Right lung (tissue), 2 donors: ENCODE measurements at regions not wholly inside any gene's neighbourhood (a gene's known extent, or its start where the extent isn't known, plus 50 kb on each side); places are given as distances from the start of the nearest gene placed in this dataset.
A peak's percentile ranks its signal among the peaks of the same experiment; 100 is the strongest.

ENCODE experiments used
- DNase-seq, 2 donors: peaks; one replicate each; pipeline ENCODE4 v3.0.0-alpha.2; 2013

GRCh38 chr18:77444385-77444784 lies 194.7 kb downstream of the GALR1 start:
- no peak for DNase-seq

- DNase-seq: no peak
These were observed 198.4 kb downstream of the GALR1 start for GRCh38 chr18:77448046-77448445.

GRCh38 chr18:77455004-77455403 lies 205.4 kb downstream of the GALR1 start:
- no peak for DNase-seq

GRCh38 chr18:77457681-77458080 lies 208.0 kb downstream of the GALR1 start:
- no peak for DNase-seq

- no peak for DNase-seq
These were observed 211.5 kb downstream of the GALR1 start for GRCh38 chr18:77461062-77461688.

GRCh38 chr18:77464917-77465316 lies 215.3 kb downstream of the GALR1 start:
- no peak for DNase-seq

GRCh38 chr18:77466890-77467289 lies 217.2 kb downstream of the GALR1 start:
- no peak for DNase-seq

- no peak for DNase-seq
These were observed 219.5 kb downstream of the GALR1 start for GRCh38 chr18:77469131-77469530.

- no peak for DNase-seq
These were observed 221.1 kb downstream of the GALR1 start for GRCh38 chr18:77470569-77471413.

- no peak for DNase-seq
These were observed 222.9 kb downstream of the GALR1 start for GRCh38 chr18:77472509-77472908.

GRCh38 chr18:77478646-77479442 lies 229.2 kb downstream of the GALR1 start:
- no peak for DNase-seq

- DNase-seq: no peak
These were observed 231.9 kb downstream of the GALR1 start for GRCh38 chr18:77481541-77481940.

GRCh38 chr18:77482190-77483085 lies 232.8 kb downstream of the GALR1 start:
- peak; percentile 11 to 20 for DNase-seq

- DNase-seq: no peak
These were observed 237.3 kb downstream of the GALR1 start for GRCh38 chr18:77486985-77487384.

GRCh38 chr18:77487951-77488740 lies 238.5 kb downstream of the GALR1 start:
- DNase-seq: no peak

GRCh38 chr18:77495079-77495478 lies 245.4 kb downstream of the GALR1 start:
- no peak for DNase-seq

GRCh38 chr18:77495982-77496690 lies 246.5 kb downstream of the GALR1 start:
- DNase-seq: no peak

GRCh38 chr18:77501266-77501665 lies 251.6 kb downstream of the GALR1 start:
- no peak for DNase-seq

GRCh38 chr18:77505499-77505898 lies 255.9 kb downstream of the GALR1 start:
- no peak for DNase-seq

GRCh38 chr18:77512152-77512551 lies 262.5 kb downstream of the GALR1 start:
- no peak for DNase-seq
